Heart left ventricle (tissue), 16 donors: ENCODE measurements at regions not wholly inside any gene's neighbourhood (a gene's known extent, or its start where the extent isn't known, plus 50 kb on each side); places are given as distances from the start of the nearest gene placed in this dataset.

Experiments used
- ATAC-seq, 4 donors: fragments of 200-7000 bp; cut with Tn5 transposase; one replicate each; pipeline ENCODE4 v1.9.1; 2020 to 2022; ENCODE audit warnings: moderate library complexity in 4 of 4, mild to moderate bottlenecking in 3 of 4, moderate number of reproducible peaks in 1 of 4
- DNase-seq, 5 donors: peaks; one replicate each; pipeline ENCODE4 v3.0.0-alpha.2; 2020
- H3K27ac ChIP-seq, 12 donors: fragments of 200-600 bp; sonication (generic) in 4 of 12; one replicate each; pipeline versions ENCODE4 v1.5.0 to v1.8.0; 2016 to 2022; ENCODE audit warnings: mild to moderate bottlenecking in 2 of 12
- H3K27me3 ChIP-seq, 9 donors: fragments of 200-600 bp; sonication (generic) in 2 of 9; one replicate each; pipeline versions ENCODE4 v1.5.1 to v1.8.0; 2016 to 2022; ENCODE audit warnings: mild to moderate bottlenecking in 3 of 9
- H3K36me3 ChIP-seq, 9 donors: fragments of 200-600 bp; sonication (generic) in 2 of 9; one replicate each; pipeline versions ENCODE4 v1.5.0 to v1.8.0; 2018 to 2022; ENCODE audit warnings: mild to moderate bottlenecking in 2 of 9
- H3K4me1 ChIP-seq, 12 donors: fragments of 200-600 bp; sonication (generic) in 4 of 12; one replicate each; pipeline versions ENCODE4 v1.5.0 to v1.8.0; 2016 to 2022; ENCODE audit warnings: mild to moderate bottlenecking in 3 of 12
- H3K4me3 ChIP-seq, 12 donors: fragments of 200-600 bp; sonication (generic) in 4 of 12; one replicate each; pipeline versions ENCODE4 v1.5.0 to v1.8.0; 2017 to 2022; ENCODE audit warnings: mild to moderate bottlenecking in 9 of 12, moderate library complexity in 4 of 12
- H3K9me3 ChIP-seq, 12 donors: fragments of 200-600 bp; sonication (generic) in 4 of 12; one replicate each; pipeline versions ENCODE4 v1.5.0 to v1.8.0; 2016 to 2022; ENCODE audit warnings: mild to moderate bottlenecking in 1 of 12
- CTCF ChIP-seq, 12 donors: fragments of 200-600 bp; sonication (generic) in 4 of 12; IDR thresholded peaks; one replicate each; pipeline versions ENCODE4 v1.5.0 to v1.8.0; 2018 to 2022; ENCODE audit warnings: antibody characterized with exemption in 12 of 12, mild to moderate bottlenecking in 5 of 12
- POLR2A ChIP-seq, 2 donors: fragments of 450-650 bp; IDR thresholded peaks; one replicate each; pipeline ENCODE4 v1.6.1; 2017; ENCODE audit warnings: antibody characterized with exemption in 2 of 2, mild to moderate bottlenecking in 2 of 2, moderate library complexity in 2 of 2
- WGBS, 4 donors: extraction: QIAGEN DNeasy Blood & Tissue Kit in 2 of 4; methylation state at CpG; one replicate each; pipeline versions ENCODE4 v1.1.5 to v1.1.7; 2013 to 2018; 5-methylcytosine and 5-hydroxymethylcytosine counted together
- intact Hi-C, 10 donors: fragments of 100-400 bp; cut with DNase I; formaldehyde crosslinking; loops; one replicate each; pipeline versions ENCODE4 v1.11.1 to v1.14.2; 2022
- donor health status: ischemic (EF 13 %, LVEDD 7.1; RV severe dilation, severe dysfunction).
- donor health status: healthy with polysubstance abuse.
- donor health status: DM: no; HTN: yes; CAD: no.
- donor health status: DM: no; HTN: no; CAD: no.
- donor health status: ischemic (EF 25% LVEDD 6.9; RV normal size, moderate dysfunction).
- donor health status: ischemic (EF 25% LVEDD 5.7; RV mildly dilated, moderate dysfunction).
- donor health status: healthy.
- donor health status: DM: yes; HTN: yes; CAD: no.
- donor health status: ischemic (EF 35%, LVEDD 5.7; RV mildly dilated, moderate dysfunction).
- donor health status: nonischemic (EF 11% LVEDD 7.7; RV severe dilation, severe dysfunction).
- donor health status: DM: yes; HTN: yes; CAD: no.
- donor health status: PGD.
- donor health status: ischemic (EF 29% LVEDD 5.4; RV normal size, mild dysfunction).
- donor health status: nonischemic (EF 23%, LVEDD 6.1; RV moderate dilation, normal function).

DNA sequence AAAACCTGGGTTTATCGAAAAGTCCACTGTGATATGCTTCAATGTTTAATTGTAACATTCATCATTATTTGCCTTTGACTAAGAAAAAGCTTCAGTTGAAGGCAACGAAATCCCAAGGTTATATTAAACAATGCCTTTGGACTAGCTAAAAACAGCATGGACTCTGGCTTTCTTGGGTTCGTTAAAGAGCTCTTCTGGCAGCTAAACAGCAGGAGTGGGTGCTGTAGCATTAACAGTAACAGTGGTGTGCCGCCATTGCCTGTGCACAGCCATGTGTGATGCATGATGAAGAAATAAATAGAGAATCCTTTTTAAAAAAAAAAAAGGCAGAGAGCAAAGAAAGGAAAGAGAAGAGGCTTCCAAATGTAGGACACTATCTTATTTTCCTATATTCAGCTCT, 406.6 kb upstream of the FAT3 start:
- Histone ChIP-seq H3K4me1 (no peaks in the 10 kb centered on the region), H3K27ac (no peak overlapping the region), H3K27me3 (no peaks in the 10 kb centered on the region), H3K9me3 (no peaks in the 10 kb centered on the region), H3K36me3 (no peaks in the 10 kb centered on the region), H3K4me3 (no peak overlapping the region)
- WGBS, 4 donors, result 82 to 87% (median 85%) methylated on average over 4 of the region's 4 CpGs
- intact Hi-C loops, result no loop called here
- no peak for DNase-seq
- ATAC-seq, result no peak
- no peak for TF ChIP-seq CTCF (IDR thresholded peaks at IDR 0.05)
- no peak for TF ChIP-seq POLR2A (IDR thresholded peaks at IDR 0.05)

DNA sequence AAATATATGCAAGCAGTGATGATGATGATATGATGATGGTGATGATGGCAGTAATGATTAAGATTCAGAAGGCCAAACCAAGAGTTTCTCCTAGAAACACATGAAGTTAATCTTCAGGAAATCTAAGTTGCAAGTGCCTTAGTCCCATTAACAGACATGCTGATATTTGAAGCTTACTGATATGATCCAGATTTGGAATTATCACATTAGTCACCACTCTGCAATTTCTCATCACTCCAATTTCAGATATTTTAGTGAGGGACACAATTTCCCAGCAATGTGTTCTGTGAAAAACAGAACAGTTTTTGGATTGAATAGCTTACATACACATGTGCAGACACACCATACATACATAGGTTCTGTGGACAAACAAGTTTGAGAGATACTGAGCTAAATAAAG, 411.4 kb upstream of the FAT3 start:
- no peak for ATAC-seq
- Histone ChIP-seq H3K9me3 (peaks cover 0 to 6% (median 0%) of the 10 kb centered on the region in 12 donors), H3K4me3 (no peak overlapping the region), H3K4me1 (no peaks in the 10 kb centered on the region), H3K36me3 (no peaks in the 10 kb centered on the region), H3K27me3 (no peaks in the 10 kb centered on the region), H3K27ac (no peak overlapping the region)
- intact Hi-C loops, result no loop called here
- no peak for DNase-seq
- TF ChIP-seq CTCF (IDR thresholded peaks at IDR 0.05) (no peak), POLR2A (IDR thresholded peaks at IDR 0.05) (no peak)

GRCh38 chr11:91810871-91811270, 413.7 kb upstream of the FAT3 start:
- no peak overlapping the region for H3K4me3 ChIP-seq
- ATAC-seq (no peak), DNase-seq (no peak)
- H3K9me3 ChIP-seq, result peaks cover 0 to 6% (median 0%) of the 10 kb centered on the region in 12 donors
- H3K27me3 ChIP-seq, result no peaks in the 10 kb centered on the region
- 89 to 93% (median 90%) methylated on average over 3 of the region's 3 CpGs for WGBS, 4 donors
- no peaks in the 10 kb centered on the region for H3K36me3 ChIP-seq
- no peak for TF ChIP-seq CTCF (IDR thresholded peaks at IDR 0.05)
- H3K4me1 ChIP-seq, result no peaks in the 10 kb centered on the region
- H3K27ac ChIP-seq, result no peak overlapping the region
- intact Hi-C loops, result no loop called here

GRCh38 chr11:91805293-91805692, 419.3 kb upstream of the FAT3 start:
- TF ChIP-seq POLR2A (IDR thresholded peaks at IDR 0.05) (no peak), CTCF (IDR thresholded peaks at IDR 0.05) (no peak)
- Histone ChIP-seq H3K4me1 (no peaks in the 10 kb centered on the region), H3K36me3 (no peaks in the 10 kb centered on the region), H3K27ac (no peak overlapping the region), H3K27me3 (no peaks in the 10 kb centered on the region), H3K9me3 (peaks cover 0 to 6% (median 0%) of the 10 kb centered on the region in 12 donors), H3K4me3 (no peak overlapping the region)
- 86 to 100% (median 97%) methylated on average over 1 of the region's 1 CpG for WGBS, 4 donors
- ATAC-seq, result no peak
- intact Hi-C loops, result no loop called here
- DNase-seq, result no peak
